ENCODE measurements at regions not wholly inside any gene's neighbourhood (a gene's known extent, or its start where the extent isn't known, plus 50 kb on each side); places are given as distances from the start of the nearest gene placed in this dataset.

- intact Hi-C loops (cut with DNase I; ENCODE audit: low total_unique reads), result no loop called here
Observed at GRCh38 chr18:39911716-39912115, 2043.3 kb upstream of the PIK3C3 start.

DNA sequence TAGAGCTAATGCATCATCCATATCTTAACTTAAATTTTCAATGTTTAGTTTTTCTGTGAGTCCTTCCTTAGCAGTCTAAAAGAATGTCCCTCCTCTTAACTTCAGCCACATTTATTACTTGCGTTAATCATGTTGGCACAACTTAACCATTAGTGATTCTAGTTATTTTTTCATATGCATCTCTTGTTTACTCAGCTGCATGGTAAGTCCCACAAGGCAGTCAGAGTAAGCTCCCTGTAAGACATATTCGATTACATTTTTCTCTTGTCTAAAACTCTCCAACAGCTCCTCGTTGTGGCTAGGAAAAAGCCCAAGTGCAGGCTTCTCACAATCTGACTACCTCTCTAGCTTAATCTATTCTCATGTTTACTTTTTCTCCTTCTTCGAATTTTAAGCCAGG lies 2045.3 kb upstream of the PIK3C3 start:
- no peaks in the 10 kb centered on the region for H3K4me1 ChIP-seq
- H3K27me3 ChIP-seq, result no peaks in the 10 kb centered on the region
- no peak for DNase-seq
- no peak overlapping the region for H3K27ac ChIP-seq
- TF ChIP-seq CTCF (IDR thresholded peaks at IDR 0.05) (no peak), POLR2A (IDR thresholded peaks at IDR 0.05) (no peak)
- H3K4me3 ChIP-seq, result no peak overlapping the region
- no peaks in the 10 kb centered on the region for H3K9me3 ChIP-seq
- 49 to 54% methylated on average over 4 of the region's 4 CpGs for WGBS, 2 donors
- intact Hi-C loops (cut with DNase I; ENCODE audit: low total_unique reads), result no loop called here
- no peaks in the 10 kb centered on the region for H3K36me3 ChIP-seq (ENCODE audit: low read depth, missing control alignments)

More at GRCh38 chr18:39911716-39912115, 2043.3 kb upstream of the PIK3C3 start:
- no peak overlapping the region for H3K27ac ChIP-seq
- no peak for DNase-seq
- no peaks in the 10 kb centered on the region for H3K36me3 ChIP-seq (ENCODE audit: low read depth, missing control alignments)
- H3K4me3 ChIP-seq, result no peak overlapping the region
- TF ChIP-seq POLR2A (IDR thresholded peaks at IDR 0.05), result no peak
- TF ChIP-seq CTCF (IDR thresholded peaks at IDR 0.05), result no peak
- no peaks in the 10 kb centered on the region for H3K4me1 ChIP-seq
- H3K27me3 ChIP-seq, result no peaks in the 10 kb centered on the region
- no peaks in the 10 kb centered on the region for H3K9me3 ChIP-seq

- no peaks in the 10 kb centered on the region for H3K9me3 ChIP-seq
- intact Hi-C loops (cut with DNase I; ENCODE audit: low total_unique reads), result no loop called here
- H3K36me3 ChIP-seq (ENCODE audit: low read depth, missing control alignments), result no peaks in the 10 kb centered on the region
- H3K4me1 ChIP-seq, result no peaks in the 10 kb centered on the region
- WGBS, 2 donors, result 82 to 88% methylated on average over 1 of the region's 1 CpG
- no peak overlapping the region for H3K27ac ChIP-seq
- no peak overlapping the region for H3K4me3 ChIP-seq
- DNase-seq, result no peak
- H3K27me3 ChIP-seq, result no peaks in the 10 kb centered on the region
- TF ChIP-seq CTCF (IDR thresholded peaks at IDR 0.05) (no peak), POLR2A (IDR thresholded peaks at IDR 0.05) (no peak)
Observed at GRCh38 chr18:39886136-39886535, 2068.9 kb upstream of the PIK3C3 start.

DNA sequence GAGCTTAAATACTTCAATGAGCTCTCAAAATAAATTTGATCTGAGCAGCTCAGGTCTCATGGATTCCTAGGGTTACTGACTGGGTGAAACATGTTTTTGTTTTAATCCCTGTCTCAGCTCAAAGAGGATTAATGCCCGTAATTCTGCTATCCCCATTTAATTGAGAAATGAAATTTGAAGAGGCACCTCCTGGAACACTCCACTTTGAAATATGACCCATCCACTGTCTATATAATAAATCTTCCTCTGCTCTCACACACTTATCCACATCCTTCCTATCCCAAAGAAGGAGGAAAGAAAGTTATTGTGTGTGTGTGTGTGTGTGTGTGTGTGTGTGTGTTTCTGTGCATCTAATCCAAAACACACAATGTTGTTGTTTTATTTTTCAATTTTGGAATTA lies 2082.4 kb upstream of the PIK3C3 start:
- intact Hi-C loops (cut with DNase I; ENCODE audit: low total_unique reads), result no loop called here
- Histone ChIP-seq H3K4me1 (no peaks in the 10 kb centered on the region), H3K4me3 (no peak overlapping the region), H3K27me3 (no peaks in the 10 kb centered on the region), H3K36me3 (ENCODE audit: low read depth, missing control alignments) (no peaks in the 10 kb centered on the region), H3K27ac (no peak overlapping the region), H3K9me3 (no peaks in the 10 kb centered on the region)
- no peak for TF ChIP-seq CTCF (IDR thresholded peaks at IDR 0.05)
- no peak for TF ChIP-seq POLR2A (IDR thresholded peaks at IDR 0.05)
- WGBS, 2 donors, result 85 to 87% methylated on average over 1 of the region's 1 CpG
- DNase-seq, result no peak

DNA sequence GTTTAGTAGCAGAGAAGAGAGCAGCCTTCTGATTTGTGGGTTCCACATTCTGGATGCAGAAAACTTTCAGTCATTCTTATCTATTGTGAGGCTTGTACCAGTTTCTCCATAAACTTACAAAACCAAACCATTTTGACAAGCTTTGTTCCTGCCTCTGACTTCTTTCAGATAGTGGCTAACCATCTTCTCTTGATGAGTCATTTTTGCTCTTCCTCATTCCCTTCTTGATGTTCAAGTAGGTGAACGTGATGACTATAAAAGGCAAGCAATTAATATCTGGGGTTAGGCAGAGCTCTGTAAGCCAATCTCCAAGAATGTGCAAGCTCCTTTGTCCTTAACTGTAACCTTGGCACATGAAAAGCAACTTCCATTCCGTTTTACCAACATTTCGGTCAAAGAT lies 2083.1 kb upstream of the PIK3C3 start:
- no peak for TF ChIP-seq CTCF (IDR thresholded peaks at IDR 0.05)
- TF ChIP-seq POLR2A (IDR thresholded peaks at IDR 0.05), result no peak
- 83 to 86% methylated on average over 3 of the region's 3 CpGs for WGBS, 2 donors
- Histone ChIP-seq H3K27ac (no peak overlapping the region), H3K36me3 (ENCODE audit: low read depth, missing control alignments) (no peaks in the 10 kb centered on the region), H3K4me3 (no peak overlapping the region), H3K4me1 (no peaks in the 10 kb centered on the region), H3K27me3 (no peaks in the 10 kb centered on the region), H3K9me3 (no peaks in the 10 kb centered on the region)
- DNase-seq, result no peak
- intact Hi-C loops (cut with DNase I; ENCODE audit: low total_unique reads), result no loop called here

Data from testis (tissue), 2 donors.